ENCODE measurements at regions not wholly inside any gene's neighbourhood (a gene's known extent, or its start where the extent isn't known, plus 50 kb on each side); places are given as distances from the start of the nearest gene placed in this dataset.

GRCh38 chr3:59528251-59528650 is 478.4 kb upstream of the CFAP20DC start:
- H3K9ac ChIP-seq (ENCODE audit: low read length), result no peak overlapping the region
- H3K27me3 ChIP-seq (ENCODE audit: control insufficient read depth, insufficient read depth, low read length), result no peaks in the 10 kb centered on the region
- no peak overlapping the region for H3K4me3 ChIP-seq (ENCODE audit: low read length)
- H3K9me3 ChIP-seq (ENCODE audit: control insufficient read depth, low read length), result no peaks in the 10 kb centered on the region
- peaks cover 5% of the 10 kb centered on the region for H3K4me1 ChIP-seq (ENCODE audit: control insufficient read depth, insufficient read depth, low read length)
- no peaks in the 10 kb centered on the region for H3K36me3 ChIP-seq (ENCODE audit: control insufficient read depth, insufficient read depth, low read length)

GRCh38 chr3:59527493-59527892 is 477.7 kb upstream of the CFAP20DC start:
- no peaks in the 10 kb centered on the region for H3K36me3 ChIP-seq (ENCODE audit: control insufficient read depth, insufficient read depth, low read length)
- H3K27me3 ChIP-seq (ENCODE audit: control insufficient read depth, insufficient read depth, low read length), result no peaks in the 10 kb centered on the region
- no peaks in the 10 kb centered on the region for H3K9me3 ChIP-seq (ENCODE audit: control insufficient read depth, low read length)
- peaks cover 5% of the 10 kb centered on the region for H3K4me1 ChIP-seq (ENCODE audit: control insufficient read depth, insufficient read depth, low read length)
- H3K9ac ChIP-seq (ENCODE audit: low read length), result no peak overlapping the region
- H3K4me3 ChIP-seq (ENCODE audit: low read length), result no peak overlapping the region

- H3K9me3 ChIP-seq (ENCODE audit: control insufficient read depth, low read length), result no peaks in the 10 kb centered on the region
- no peaks in the 10 kb centered on the region for H3K36me3 ChIP-seq (ENCODE audit: control insufficient read depth, insufficient read depth, low read length)
- no peak overlapping the region for H3K9ac ChIP-seq (ENCODE audit: low read length)
- H3K4me3 ChIP-seq (ENCODE audit: low read length), result no peak overlapping the region
- H3K4me1 ChIP-seq (ENCODE audit: control insufficient read depth, insufficient read depth, low read length), result peaks cover 5% of the 10 kb centered on the region
- no peaks in the 10 kb centered on the region for H3K27me3 ChIP-seq (ENCODE audit: control insufficient read depth, insufficient read depth, low read length)
These were observed 477.2 kb upstream of the CFAP20DC start for GRCh38 chr3:59526999-59527398.

GRCh38 chr3:59522550-59522949 is 472.7 kb upstream of the CFAP20DC start:
- H3K27me3 ChIP-seq (ENCODE audit: control insufficient read depth, insufficient read depth, low read length), result no peaks in the 10 kb centered on the region
- H3K36me3 ChIP-seq (ENCODE audit: control insufficient read depth, insufficient read depth, low read length), result no peaks in the 10 kb centered on the region
- no peaks in the 10 kb centered on the region for H3K9me3 ChIP-seq (ENCODE audit: control insufficient read depth, low read length)
- peaks cover 18% of the 10 kb centered on the region for H3K4me1 ChIP-seq (ENCODE audit: control insufficient read depth, insufficient read depth, low read length)
- H3K4me3 ChIP-seq (ENCODE audit: low read length), result no peak overlapping the region
- no peak overlapping the region for H3K9ac ChIP-seq (ENCODE audit: low read length)

- no peak overlapping the region for H3K4me3 ChIP-seq (ENCODE audit: low read length)
- peaks cover 23% of the 10 kb centered on the region for H3K4me1 ChIP-seq (ENCODE audit: control insufficient read depth, insufficient read depth, low read length)
- H3K27me3 ChIP-seq (ENCODE audit: control insufficient read depth, insufficient read depth, low read length), result no peaks in the 10 kb centered on the region
- no peak overlapping the region for H3K9ac ChIP-seq (ENCODE audit: low read length)
- no peaks in the 10 kb centered on the region for H3K36me3 ChIP-seq (ENCODE audit: control insufficient read depth, insufficient read depth, low read length)
- no peaks in the 10 kb centered on the region for H3K9me3 ChIP-seq (ENCODE audit: control insufficient read depth, low read length)
These were observed 469.3 kb upstream of the CFAP20DC start for GRCh38 chr3:59519094-59519493.

GRCh38 chr3:59518283-59519055 is 468.6 kb upstream of the CFAP20DC start:
- Histone ChIP-seq H3K4me3 (ENCODE audit: low read length) (no peak overlapping the region), H3K36me3 (ENCODE audit: control insufficient read depth, insufficient read depth, low read length) (no peaks in the 10 kb centered on the region), H3K4me1 (ENCODE audit: control insufficient read depth, insufficient read depth, low read length) (peaks cover 23% of the 10 kb centered on the region), H3K27me3 (ENCODE audit: control insufficient read depth, insufficient read depth, low read length) (no peaks in the 10 kb centered on the region), H3K9me3 (ENCODE audit: control insufficient read depth, low read length) (no peaks in the 10 kb centered on the region), H3K9ac (ENCODE audit: low read length) (no peak overlapping the region)

GRCh38 chr3:59517388-59517787 is 467.6 kb upstream of the CFAP20DC start:
- Histone ChIP-seq H3K4me1 (ENCODE audit: control insufficient read depth, insufficient read depth, low read length) (peaks cover 23% of the 10 kb centered on the region), H3K9ac (ENCODE audit: low read length) (no peak overlapping the region), H3K27me3 (ENCODE audit: control insufficient read depth, insufficient read depth, low read length) (no peaks in the 10 kb centered on the region), H3K36me3 (ENCODE audit: control insufficient read depth, insufficient read depth, low read length) (no peaks in the 10 kb centered on the region), H3K9me3 (ENCODE audit: control insufficient read depth, low read length) (no peaks in the 10 kb centered on the region), H3K4me3 (ENCODE audit: low read length) (no peak overlapping the region)

GRCh38 chr3:59515966-59516365 is 466.1 kb upstream of the CFAP20DC start:
- H3K9ac ChIP-seq (ENCODE audit: low read length), result no peak overlapping the region
- H3K9me3 ChIP-seq (ENCODE audit: control insufficient read depth, low read length), result no peaks in the 10 kb centered on the region
- H3K27me3 ChIP-seq (ENCODE audit: control insufficient read depth, insufficient read depth, low read length), result no peaks in the 10 kb centered on the region
- no peak overlapping the region for H3K4me3 ChIP-seq (ENCODE audit: low read length)
- peaks cover 23% of the 10 kb centered on the region for H3K4me1 ChIP-seq (ENCODE audit: control insufficient read depth, insufficient read depth, low read length)
- H3K36me3 ChIP-seq (ENCODE audit: control insufficient read depth, insufficient read depth, low read length), result no peaks in the 10 kb centered on the region

- Histone ChIP-seq H3K27me3 (ENCODE audit: control insufficient read depth, insufficient read depth, low read length) (no peaks in the 10 kb centered on the region), H3K4me1 (ENCODE audit: control insufficient read depth, insufficient read depth, low read length) (peaks cover 23% of the 10 kb centered on the region), H3K4me3 (ENCODE audit: low read length) (no peak overlapping the region), H3K9ac (ENCODE audit: low read length) (no peak overlapping the region), H3K9me3 (ENCODE audit: control insufficient read depth, low read length) (no peaks in the 10 kb centered on the region), H3K36me3 (ENCODE audit: control insufficient read depth, insufficient read depth, low read length) (no peaks in the 10 kb centered on the region)
These were observed 465.1 kb upstream of the CFAP20DC start for GRCh38 chr3:59514865-59515482.

- no peaks in the 10 kb centered on the region for H3K9me3 ChIP-seq (ENCODE audit: control insufficient read depth, low read length)
- H3K36me3 ChIP-seq (ENCODE audit: control insufficient read depth, insufficient read depth, low read length), result no peaks in the 10 kb centered on the region
- no peak overlapping the region for H3K9ac ChIP-seq (ENCODE audit: low read length)
- H3K27me3 ChIP-seq (ENCODE audit: control insufficient read depth, insufficient read depth, low read length), result no peaks in the 10 kb centered on the region
- H3K4me3 ChIP-seq (ENCODE audit: low read length), result no peak overlapping the region
- H3K4me1 ChIP-seq (ENCODE audit: control insufficient read depth, insufficient read depth, low read length), result peaks cover 15% of the 10 kb centered on the region
These were observed 463.7 kb upstream of the CFAP20DC start for GRCh38 chr3:59513570-59513969.

GRCh38 chr3:59512066-59512465 is 462.2 kb upstream of the CFAP20DC start:
- H3K36me3 ChIP-seq (ENCODE audit: control insufficient read depth, insufficient read depth, low read length), result no peaks in the 10 kb centered on the region
- no peaks in the 10 kb centered on the region for H3K27me3 ChIP-seq (ENCODE audit: control insufficient read depth, insufficient read depth, low read length)
- H3K9ac ChIP-seq (ENCODE audit: low read length), result no peak overlapping the region
- H3K9me3 ChIP-seq (ENCODE audit: control insufficient read depth, low read length), result no peaks in the 10 kb centered on the region
- H3K4me1 ChIP-seq (ENCODE audit: control insufficient read depth, insufficient read depth, low read length), result peaks cover under 1% of the 10 kb centered on the region
- no peak overlapping the region for H3K4me3 ChIP-seq (ENCODE audit: low read length)

GRCh38 chr3:59510576-59510975 is 460.8 kb upstream of the CFAP20DC start:
- Histone ChIP-seq H3K4me1 (ENCODE audit: control insufficient read depth, insufficient read depth, low read length) (no peaks in the 10 kb centered on the region), H3K27me3 (ENCODE audit: control insufficient read depth, insufficient read depth, low read length) (no peaks in the 10 kb centered on the region), H3K36me3 (ENCODE audit: control insufficient read depth, insufficient read depth, low read length) (no peaks in the 10 kb centered on the region), H3K4me3 (ENCODE audit: low read length) (no peak overlapping the region), H3K9me3 (ENCODE audit: control insufficient read depth, low read length) (no peaks in the 10 kb centered on the region), H3K9ac (ENCODE audit: low read length) (no peak overlapping the region)

Data from mucosa of stomach (tissue), 1 donor.